HepG2 (cell line): ENCODE measurements at regions not wholly inside any gene's neighbourhood (a gene's known extent, or its start where the extent isn't known, plus 50 kb on each side); places are given as distances from the start of the nearest gene placed in this dataset.

Source experiments
- CEBPG ChIP-seq: IDR thresholded peaks from 2 replicates; pipeline ENCODE4 v1.6.1; 2016
- FUBP1 ChIP-seq: sonication (generic); formaldehyde crosslinking; IDR thresholded peaks from 2 replicates; pipeline ENCODE4 v1.5.1; 2020; ENCODE audit warnings: missing genetic modification reagents, mild to moderate bottlenecking, borderline replicate concordance
- GABPB1 ChIP-seq: IDR thresholded peaks from 2 replicates; pipeline ENCODE4 v1.6.1; 2016; ENCODE audit warnings: mild to moderate bottlenecking, missing genetic modification reagents, moderate library complexity, missing compliant biosample characterization
- MTF2 ChIP-seq: sonication (generic); formaldehyde crosslinking; IDR thresholded peaks from 2 replicates; pipeline ENCODE4 v1.5.0; 2020; ENCODE audit warnings: missing genetic modification reagents, borderline replicate concordance
- PLRG1 ChIP-seq: fragments of 450-650 bp; conservative IDR thresholded peaks from 2 replicates; pipeline ENCODE4 v1.6.1; 2016
- SP1 ChIP-seq, 2 experiments: fragments of 450-650 bp in 1 of 2; sonication (generic) in 1 of 2; formaldehyde crosslinking in 1 of 2; IDR thresholded peaks; 2 replicates each; pipeline versions ENCODE4 v1.4.0 to v1.6.1; 2016 to 2020; ENCODE audit warnings: missing genetic modification reagents in 1 of 2
- TGIF2 ChIP-seq: IDR thresholded peaks from 2 replicates; pipeline ENCODE4 v1.6.1; 2016; ENCODE audit warnings: control low read depth, missing compliant biosample characterization
- ZBTB21 ChIP-seq: sonication (generic); formaldehyde crosslinking; IDR thresholded peaks from 2 replicates; pipeline ENCODE4 v1.4.0; 2020; ENCODE audit warnings: missing genetic modification reagents
- ZBTB43 ChIP-seq: sonication (generic); formaldehyde crosslinking; conservative IDR thresholded peaks from 2 replicates; pipeline ENCODE4 v1.4.0; 2020; ENCODE audit warnings: missing genetic modification reagents
- ZBTB44 ChIP-seq: sonication (generic); formaldehyde crosslinking; IDR thresholded peaks from 2 replicates; pipeline ENCODE4 v1.4.0; 2020; ENCODE audit warnings: missing genetic modification reagents
- ZFP37 ChIP-seq: sonication (generic); formaldehyde crosslinking; IDR thresholded peaks from 2 replicates; pipeline ENCODE4 v1.4.0; 2020; ENCODE audit warnings: missing genetic modification reagents, borderline replicate concordance
- ZNF644 ChIP-seq: IDR thresholded peaks from 2 replicates; pipeline ENCODE4 v1.6.1; 2016; ENCODE audit warnings: low read depth
- ZNF646 ChIP-seq: sonication (generic); formaldehyde crosslinking; IDR thresholded peaks from 2 replicates; pipeline ENCODE4 v1.9.0; 2021; ENCODE audit warnings: mild to moderate bottlenecking, missing genetic modification reagents
- ZXDC ChIP-seq: sonication (generic); formaldehyde crosslinking; IDR thresholded peaks from 2 replicates; pipeline ENCODE4 v1.5.0; 2020; ENCODE audit warnings: mild to moderate bottlenecking, missing genetic modification reagents

- TF ChIP-seq GABPB1 (CRISPR knock-in tag) = no peak
- 0 out of 2 replicates have a peak, but pooled peaks have one; percentile 35 for TF ChIP-seq ZBTB44 (CRISPR knock-in tag)
- peak; percentile 19; the same call in 1 of the 2 replicates for TF ChIP-seq ZNF644
- TF ChIP-seq ZNF646 = no peak
- TF ChIP-seq FUBP1 = no peak
- no peak for TF ChIP-seq ZXDC (CRISPR knock-in tag)
- TF ChIP-seq ZFP37 = peak; percentile 62; the same call in 1 of the 2 replicates
- TF ChIP-seq SP1 (IDR thresholded peaks at IDR 0.05) = no peak
- TF ChIP-seq SP1 (CRISPR knock-in tag; IDR thresholded peaks at IDR 0.05) = no peak
- TF ChIP-seq MTF2 = 0 out of 2 replicates have a peak, but pooled peaks have one; percentile 36
- no peak for TF ChIP-seq PLRG1
- no peak for TF ChIP-seq ZBTB21 (CRISPR knock-in tag)
- TF ChIP-seq ZBTB43 (CRISPR knock-in tag) = no peak
- no peak for TF ChIP-seq TGIF2 (CRISPR knock-in tag)
- TF ChIP-seq CEBPG (CRISPR knock-in tag) = no peak
These were observed 81.8 kb downstream of the FASTKD2 start (continued) for GRCh38 chr2:206846981-206847834.
